ENCODE measurements at regions not wholly inside any gene's neighbourhood (a gene's known extent, or its start where the extent isn't known, plus 50 kb on each side); places are given as distances from the start of the nearest gene placed in this dataset.

DNA sequence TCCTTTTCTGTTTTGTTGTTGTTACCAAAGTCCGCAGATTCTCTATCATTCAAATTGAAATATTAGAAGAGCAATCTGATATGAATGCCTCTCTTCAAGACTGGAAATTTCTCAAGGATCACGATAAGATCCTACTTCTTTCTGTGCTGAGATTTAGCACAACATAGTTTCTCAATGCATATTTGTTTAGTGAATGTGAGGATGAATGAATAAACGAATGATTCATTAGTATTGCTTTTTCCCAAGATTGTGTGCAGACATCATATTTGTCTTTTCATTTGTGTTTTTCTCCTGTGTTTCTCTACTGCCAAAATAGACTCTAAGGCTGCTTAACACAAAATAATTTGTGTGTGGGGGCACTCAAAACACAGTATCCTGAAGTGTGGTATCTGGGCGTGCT is 862.7 kb upstream of the MAP3K7 start:
- TF ChIP-seq, protein P1, sequence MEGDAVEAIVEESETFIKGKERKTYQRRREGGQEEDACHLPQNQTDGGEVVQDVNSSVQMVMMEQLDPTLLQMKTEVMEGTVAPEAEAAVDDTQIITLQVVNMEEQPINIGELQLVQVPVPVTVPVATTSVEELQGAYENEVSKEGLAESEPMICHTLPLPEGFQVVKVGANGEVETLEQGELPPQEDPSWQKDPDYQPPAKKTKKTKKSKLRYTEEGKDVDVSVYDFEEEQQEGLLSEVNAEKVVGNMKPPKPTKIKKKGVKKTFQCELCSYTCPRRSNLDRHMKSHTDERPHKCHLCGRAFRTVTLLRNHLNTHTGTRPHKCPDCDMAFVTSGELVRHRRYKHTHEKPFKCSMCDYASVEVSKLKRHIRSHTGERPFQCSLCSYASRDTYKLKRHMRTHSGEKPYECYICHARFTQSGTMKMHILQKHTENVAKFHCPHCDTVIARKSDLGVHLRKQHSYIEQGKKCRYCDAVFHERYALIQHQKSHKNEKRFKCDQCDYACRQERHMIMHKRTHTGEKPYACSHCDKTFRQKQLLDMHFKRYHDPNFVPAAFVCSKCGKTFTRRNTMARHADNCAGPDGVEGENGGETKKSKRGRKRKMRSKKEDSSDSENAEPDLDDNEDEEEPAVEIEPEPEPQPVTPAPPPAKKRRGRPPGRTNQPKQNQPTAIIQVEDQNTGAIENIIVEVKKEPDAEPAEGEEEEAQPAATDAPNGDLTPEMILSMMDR (IDR thresholded peaks at IDR 0.05): no peak
- TF ChIP-seq POLR2A (IDR thresholded peaks at IDR 0.05) (no peak), POLR2AphosphoS5 (IDR thresholded peaks at IDR 0.05; ENCODE audit: insufficient read depth in 1 of 2, low read depth in 1 of 2) (no peak)
